Ammon's horn (tissue), 1 donor: ENCODE measurements at regions not wholly inside any gene's neighbourhood (a gene's known extent, or its start where the extent isn't known, plus 50 kb on each side); places are given as distances from the start of the nearest gene placed in this dataset.
"Not testable (repeated sequence)": the region's sequence is repeated elsewhere in the genome, so short reads cannot be mapped to it uniquely, and the experiment has no call there.

Experiments used
- DNase-seq: peaks from one replicate; pipeline ENCODE4 v3.0.0-alpha.2; 2016; ENCODE audit warnings: low spot score

- no peak for DNase-seq
Measured at GRCh38 chr2:89797320-89798038, 1106.0 kb downstream of the RPIA start.

GRCh38 chr2:89801207-89801606 is 1109.7 kb downstream of the RPIA start:
- not testable (repeated sequence) for DNase-seq

- not testable (repeated sequence) for DNase-seq
Measured at GRCh38 chr2:89806363-89806762, 1114.9 kb downstream of the RPIA start.

DNA sequence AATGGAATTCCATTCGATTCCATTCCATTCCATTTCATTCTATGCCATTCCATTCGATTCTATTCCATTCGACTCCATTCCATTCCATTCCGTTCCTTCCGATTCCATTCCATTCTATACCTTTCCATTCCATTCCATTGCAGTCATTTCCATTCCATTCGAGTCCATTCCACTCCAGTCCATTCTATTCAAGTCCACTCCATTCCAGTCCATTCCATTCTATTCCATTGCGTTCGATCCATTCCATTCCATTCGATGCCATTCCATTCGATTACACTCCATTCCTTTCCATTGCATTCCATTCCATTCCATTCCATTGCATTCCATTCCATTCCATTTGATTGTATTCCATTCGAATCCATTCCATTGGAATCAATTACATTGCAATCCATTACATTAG is 1119.8 kb downstream of the RPIA start:
- no peak for DNase-seq

DNA sequence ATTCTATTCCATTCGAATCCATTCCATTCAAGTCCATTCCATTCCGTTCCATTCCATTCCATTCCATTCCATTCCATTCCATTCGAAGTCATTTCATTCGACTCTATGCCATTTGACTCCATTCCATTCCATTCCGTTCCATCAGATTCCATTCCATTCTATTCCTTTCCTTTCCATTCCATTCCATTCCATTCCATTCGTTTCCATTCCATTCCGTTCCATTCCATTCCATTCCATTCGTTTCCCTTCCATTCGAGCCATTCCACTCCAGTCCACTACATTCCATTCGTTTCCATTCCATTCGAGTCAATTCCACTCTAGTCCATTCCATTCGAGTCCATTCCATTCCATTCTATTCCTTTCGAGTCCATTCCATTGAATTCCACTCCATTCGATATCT is 1120.4 kb downstream of the RPIA start:
- DNase-seq, result not testable (repeated sequence)

GRCh38 chr2:89814359-89814758 is 1122.9 kb downstream of the RPIA start:
- DNase-seq, result not testable (repeated sequence)

GRCh38 chr2:89818873-89819272 is 1127.4 kb downstream of the RPIA start:
- DNase-seq, result no peak

- DNase-seq, result no peak
Measured at GRCh38 chr2:89819809-89820208, 1128.3 kb downstream of the RPIA start.

- no peak for DNase-seq
Measured at GRCh38 chr2:89820248-89820647, 1128.8 kb downstream of the RPIA start.

- no peak for DNase-seq
Measured at GRCh38 chr2:89821455-89821945, 1130.0 kb downstream of the RPIA start.

- not testable (repeated sequence) for DNase-seq
Measured at GRCh38 chr2:89822342-89822741, 1130.9 kb downstream of the RPIA start.

GRCh38 chr2:89823556-89823955 is 1132.1 kb downstream of the RPIA start:
- no peak for DNase-seq

- no peak for DNase-seq
Measured at GRCh38 chr2:89825034-89825433, 1133.6 kb downstream of the RPIA start.

DNA sequence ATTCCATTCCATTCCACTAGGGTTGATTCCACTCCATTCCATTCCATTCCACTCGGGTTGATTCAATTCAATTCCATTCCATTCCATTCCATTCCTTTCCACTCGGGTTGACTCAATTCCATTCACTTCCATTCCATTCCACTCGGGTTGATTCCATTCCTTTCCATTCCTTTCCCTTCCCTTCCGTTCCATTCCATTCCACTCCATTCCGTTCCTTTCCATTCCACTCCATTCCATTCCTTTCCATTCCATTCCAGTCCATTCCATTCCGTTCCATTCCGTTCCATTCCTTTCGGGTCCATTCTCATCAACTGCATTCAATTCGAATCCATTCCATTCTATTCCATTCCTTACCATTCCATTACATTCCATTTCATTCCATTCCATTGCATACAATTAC is 1135.3 kb downstream of the RPIA start:
- DNase-seq, result not testable (repeated sequence)

GRCh38 chr2:89827829-89828228 is 1136.4 kb downstream of the RPIA start:
- not testable (repeated sequence) for DNase-seq

DNA sequence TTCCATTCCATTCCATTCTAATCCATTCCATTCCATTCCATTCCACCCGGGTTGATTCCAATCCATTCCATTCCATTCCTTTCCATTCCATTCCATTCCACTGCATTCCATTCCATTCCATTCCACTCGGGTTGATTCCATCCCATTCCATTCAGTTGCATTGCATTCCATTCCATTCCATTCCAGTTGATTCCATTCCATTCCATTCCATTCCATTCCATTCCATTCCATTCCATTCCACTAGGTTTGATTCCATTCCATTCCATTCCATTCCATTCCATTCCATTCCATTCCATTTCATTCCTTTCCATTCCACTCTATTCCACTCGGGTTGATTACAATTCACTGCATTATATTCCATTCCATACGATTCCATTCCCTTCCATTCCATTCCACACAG is 1136.9 kb downstream of the RPIA start:
- DNase-seq, result not testable (repeated sequence)

DNA sequence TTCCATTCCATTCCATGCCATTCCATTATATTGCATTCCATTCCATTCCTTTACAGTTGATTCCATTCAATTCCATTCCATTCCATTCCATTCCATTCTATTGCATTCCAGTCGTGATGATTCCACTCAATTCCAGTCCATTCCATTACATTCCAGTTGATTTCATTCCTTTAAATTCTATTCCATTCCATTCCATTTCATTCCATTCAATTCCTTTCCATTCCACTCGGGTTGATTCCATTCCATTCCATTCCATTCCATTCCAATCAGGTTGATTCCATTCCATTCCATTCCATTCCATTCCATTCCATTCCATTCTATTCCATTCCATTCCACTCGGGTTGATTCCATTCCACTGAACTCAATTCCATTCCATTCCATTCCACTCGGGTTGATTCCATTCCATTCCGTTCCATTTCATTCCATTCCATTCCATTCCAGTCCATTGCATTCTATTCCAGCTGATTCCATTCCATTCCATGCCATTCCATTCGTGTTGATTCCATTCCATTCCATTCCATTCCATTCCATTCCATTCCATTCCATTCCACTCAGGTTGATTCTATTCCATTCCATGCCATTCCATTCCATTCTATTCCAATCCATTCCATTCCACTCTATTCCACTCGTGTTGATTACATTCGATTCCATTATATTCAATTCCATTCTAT is 1137.6 kb downstream of the RPIA start:
- not testable (repeated sequence) for DNase-seq

DNA sequence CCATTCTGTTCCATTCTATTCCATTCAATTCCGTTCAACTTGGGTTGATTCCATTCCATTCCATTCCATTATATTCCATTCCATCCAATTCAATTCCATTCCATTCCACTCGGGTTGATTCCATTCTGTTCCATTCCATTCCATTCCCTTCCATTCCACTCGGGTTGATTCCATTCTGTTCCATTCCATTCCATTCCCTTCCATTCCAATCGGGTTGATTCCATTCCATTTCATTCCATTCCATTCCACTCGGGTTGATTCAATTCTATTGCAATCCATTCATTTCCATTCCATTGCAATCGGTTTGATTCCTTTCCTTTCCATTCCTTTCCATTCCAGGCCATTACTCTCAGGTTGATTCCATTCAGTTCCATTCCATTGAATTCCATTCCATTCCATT is 1138.4 kb downstream of the RPIA start:
- DNase-seq, result no peak

- DNase-seq, result not testable (repeated sequence)
Measured at GRCh38 chr2:89830341-89831218, 1139.1 kb downstream of the RPIA start.

DNA sequence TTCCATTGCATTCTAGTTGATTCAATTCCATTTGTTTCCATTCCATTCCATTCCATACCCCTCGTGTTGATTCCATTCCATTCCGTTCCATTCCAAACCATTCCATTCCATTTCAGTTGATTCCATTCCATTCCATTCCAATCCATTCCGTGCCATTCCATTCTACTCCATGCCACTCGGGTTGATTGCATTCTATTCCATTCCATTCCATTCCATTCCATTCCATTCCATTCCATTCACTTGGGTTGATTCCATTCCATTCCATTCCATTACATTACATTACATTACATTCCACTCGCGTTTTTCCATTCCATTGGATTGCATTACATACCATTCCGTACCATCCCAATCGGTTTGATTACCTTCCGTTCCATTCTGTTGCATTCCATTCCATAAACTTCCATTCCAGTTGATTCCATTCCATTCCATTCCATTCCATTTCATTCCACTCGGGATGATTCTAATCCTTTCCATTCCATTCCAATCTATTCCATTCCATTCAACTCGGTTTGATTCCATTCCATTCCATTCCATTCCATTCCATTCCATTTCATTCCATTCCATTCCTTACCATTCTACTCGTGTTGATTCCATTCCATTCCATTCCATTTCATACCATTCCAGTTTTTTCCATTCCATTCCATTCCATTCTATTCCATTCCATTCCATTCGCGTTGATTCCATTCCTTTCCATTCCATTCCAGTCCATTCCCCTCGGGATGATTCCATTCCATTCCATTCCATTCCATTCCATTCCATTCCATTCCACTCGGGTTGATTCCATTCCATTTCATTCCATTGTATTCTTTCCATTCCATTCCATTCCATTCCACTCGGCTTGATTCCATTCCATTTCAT is 1140.4 kb downstream of the RPIA start:
- no peak for DNase-seq

GRCh38 chr2:89833116-89833779 is 1141.8 kb downstream of the RPIA start:
- DNase-seq, result no peak
